Natural killer cell (primary cell): ENCODE measurements at regions not wholly inside any gene's neighbourhood (a gene's known extent, or its start where the extent isn't known, plus 50 kb on each side); places are given as distances from the start of the nearest gene placed in this dataset.

Experiments used
- ATAC-seq, 3 donors: fragments of 150-1000 bp in 2 of 3; fragments of 200-7000 bp in 1 of 3; cut with Tn5 transposase; 1 replicate in 1 of 3; 2 replicates in 2 of 3; pipeline ENCODE4 v1.10.0; 2021; ENCODE audit warnings: mild to moderate bottlenecking in 2 of 3, moderate library complexity in 2 of 3
- DNase-seq, 2 donors: peaks; one replicate each; pipeline versions ENCODE4 v3.0.0 to v3.0.0-alpha.2; 2013 to 2021; ENCODE audit warnings: mixed read lengths in 1 of 2
- H3K27ac ChIP-seq: one replicate; pipeline ENCODE4 v1.5.1; 2013; ENCODE audit warnings: mild to moderate bottlenecking, low read length
- H3K27me3 ChIP-seq: one replicate; pipeline ENCODE4 v1.6.1; 2013; ENCODE audit warnings: low read length; ENCODE audit not compliant: control insufficient read depth, insufficient read depth
- H3K36me3 ChIP-seq: one replicate; pipeline ENCODE4 v1.6.1; 2013; ENCODE audit warnings: low read length; ENCODE audit not compliant: control insufficient read depth, insufficient read depth
- H3K4me1 ChIP-seq: one replicate; pipeline ENCODE4 v1.6.1; 2013; ENCODE audit warnings: low read length; ENCODE audit not compliant: control insufficient read depth, insufficient read depth
- H3K4me3 ChIP-seq: one replicate; pipeline ENCODE4 v1.5.1; 2013; ENCODE audit warnings: low read length
- H3K9me3 ChIP-seq: one replicate; pipeline ENCODE4 v1.6.1; 2013; ENCODE audit warnings: low read length; ENCODE audit not compliant: control insufficient read depth, insufficient read depth
- H3K27ac Mint-ChIP-seq, 2 donors: one replicate each; pipeline ENCODE4 v1.8.0; 2022; ENCODE audit warnings: mild to moderate bottlenecking in 2 of 2, mixed read lengths in 2 of 2, moderate library complexity in 1 of 2
- H3K27me3 Mint-ChIP-seq, 2 donors: one replicate each; pipeline ENCODE4 v1.8.0; 2022; ENCODE audit warnings: low read depth in 2 of 2, mixed read lengths in 2 of 2
- H3K36me3 Mint-ChIP-seq: one replicate; pipeline ENCODE4 v1.8.0; 2022; ENCODE audit warnings: mixed read lengths
- H3K4me1 Mint-ChIP-seq, 2 donors: one replicate each; pipeline ENCODE4 v1.8.0; 2022; ENCODE audit warnings: mixed read lengths in 2 of 2
- H3K4me3 Mint-ChIP-seq: one replicate; pipeline ENCODE4 v1.8.0; 2022; ENCODE audit warnings: mild to moderate bottlenecking, moderate library complexity, mixed read lengths
- H3K9me3 Mint-ChIP-seq, 2 donors: one replicate each; pipeline ENCODE4 v1.8.0; 2022; ENCODE audit warnings: mixed read lengths in 2 of 2
- CTCF ChIP-seq: fragments of 200-600 bp; IDR thresholded peaks from one replicate; pipeline ENCODE4 v1.8.0; 2022; ENCODE audit warnings: antibody characterized with exemption
- WGBS: methylation state at CpG from one replicate; pipeline ENCODE4 v1.1.7; 2013; ENCODE audit warnings: missing lambda C conversion rate; ENCODE audit not compliant: insufficient coverage; 5-methylcytosine and 5-hydroxymethylcytosine counted together
- intact Hi-C: fragments of 100-400 bp; cut with micrococcal nuclease; formaldehyde crosslinking; loops from one replicate; pipeline ENCODE4 v1.14.2; 2022

GRCh38 chr1:223487887-223488259 is 94.7 kb downstream of the CCDC185 start:
- no peaks in the 10 kb centered on the region for H3K36me3 Mint-ChIP-seq
- ATAC-seq (no peak), DNase-seq (no peak)
- no peak overlapping the region for H3K27ac ChIP-seq
- intact Hi-C loops, result no loop called here
- no peaks in the 10 kb centered on the region for H3K36me3 ChIP-seq
- H3K9me3 Mint-ChIP-seq, result no peaks in the 10 kb centered on the region
- H3K27me3 ChIP-seq, result no peaks in the 10 kb centered on the region
- H3K4me1 ChIP-seq, result no peaks in the 10 kb centered on the region
- peaks cover 16 to 19% of the 10 kb centered on the region in 2 donors for H3K27me3 Mint-ChIP-seq
- H3K9me3 ChIP-seq, result no peaks in the 10 kb centered on the region
- 93% methylated on average over 5 of the region's 5 CpGs for WGBS
- H3K4me3 Mint-ChIP-seq, result no peak overlapping the region
- no peak overlapping the region for H3K4me3 ChIP-seq
- TF ChIP-seq CTCF, result no peak
- H3K27ac Mint-ChIP-seq, result no peak overlapping the region
- peaks cover 0 to 2% of the 10 kb centered on the region in 2 donors for H3K4me1 Mint-ChIP-seq

GRCh38 chr1:223489439-223489838 is 96.2 kb downstream of the CCDC185 start:
- WGBS, result 90% methylated on average over 5 of the region's 5 CpGs
- no peaks in the 10 kb centered on the region for H3K9me3 Mint-ChIP-seq

GRCh38 chr1:223490256-223490655 is 97.0 kb downstream of the CCDC185 start:
- no peaks in the 10 kb centered on the region for H3K36me3 Mint-ChIP-seq
- no peak overlapping the region for H3K27ac Mint-ChIP-seq
- no peak for ATAC-seq
- Histone ChIP-seq H3K9me3 (no peaks in the 10 kb centered on the region), H3K4me3 (no peak overlapping the region), H3K27me3 (no peaks in the 10 kb centered on the region), H3K27ac (no peak overlapping the region), H3K36me3 (no peaks in the 10 kb centered on the region), H3K4me1 (no peaks in the 10 kb centered on the region)
- H3K4me3 Mint-ChIP-seq, result no peak overlapping the region
- WGBS, result 88% methylated on average over 3 of the region's 3 CpGs
- intact Hi-C loops, result no loop called here
- peaks cover 13 to 18% of the 10 kb centered on the region in 2 donors for H3K27me3 Mint-ChIP-seq
- TF ChIP-seq CTCF, result no peak
- no peak for DNase-seq
- no peaks in the 10 kb centered on the region for H3K4me1 Mint-ChIP-seq
- no peaks in the 10 kb centered on the region for H3K9me3 Mint-ChIP-seq

More at GRCh38 chr1:223489439-223489838, 96.2 kb downstream of the CCDC185 start:
- Mint-ChIP-seq H3K36me3 (no peaks in the 10 kb centered on the region), H3K27me3 (peaks cover 13 to 21% of the 10 kb centered on the region in 2 donors), H3K4me3 (no peak overlapping the region), H3K27ac (no peak overlapping the region), H3K4me1 (no peaks in the 10 kb centered on the region)
- no peak overlapping the region for H3K27ac ChIP-seq
- no peak for ATAC-seq
- no peaks in the 10 kb centered on the region for H3K4me1 ChIP-seq
- H3K36me3 ChIP-seq, result no peaks in the 10 kb centered on the region
- no peak for TF ChIP-seq CTCF
- no peaks in the 10 kb centered on the region for H3K9me3 ChIP-seq
- no peaks in the 10 kb centered on the region for H3K27me3 ChIP-seq
- intact Hi-C loops, result no loop called here
- H3K4me3 ChIP-seq, result no peak overlapping the region
- DNase-seq, result no peak
